ENCODE measurements at regions not wholly inside any gene's neighbourhood (a gene's known extent, or its start where the extent isn't known, plus 50 kb on each side); places are given as distances from the start of the nearest gene placed in this dataset.

- TF ChIP-seq TCF4 (CRISPR knock-in tag; IDR thresholded peaks at IDR 0.05; ENCODE audit: borderline replicate concordance) (no peak), PATZ1 (CRISPR knock-in tag; IDR thresholded peaks at IDR 0.05; ENCODE audit: borderline replicate concordance) (no peak), ZFP3 (CRISPR knock-in tag; IDR thresholded peaks at IDR 0.05) (no peak), TOX (CRISPR knock-in tag; IDR thresholded peaks at IDR 0.05; ENCODE audit: borderline replicate concordance) (no peak), CSRNP3 (CRISPR knock-in tag; IDR thresholded peaks at IDR 0.05) (no peak), BACH2 (CRISPR knock-in tag; IDR thresholded peaks at IDR 0.05; ENCODE audit: borderline replicate concordance) (no peak), CSDC2 (CRISPR knock-in tag; IDR thresholded peaks at IDR 0.05) (no peak), SNAI2 (CRISPR knock-in tag; IDR thresholded peaks at IDR 0.05) (no peak), ISL1 (CRISPR knock-in tag; IDR thresholded peaks at IDR 0.05) (no peak), RARB (CRISPR knock-in tag; IDR thresholded peaks at IDR 0.05) (no peak), PPARA (CRISPR knock-in tag; IDR thresholded peaks at IDR 0.05; ENCODE audit: borderline replicate concordance) (no peak), ZNF8 (CRISPR knock-in tag; IDR thresholded peaks at IDR 0.05) (no peak), TSHZ2 (CRISPR knock-in tag; IDR thresholded peaks at IDR 0.05) (no peak)
- TF ChIP-seq, protein P1, sequence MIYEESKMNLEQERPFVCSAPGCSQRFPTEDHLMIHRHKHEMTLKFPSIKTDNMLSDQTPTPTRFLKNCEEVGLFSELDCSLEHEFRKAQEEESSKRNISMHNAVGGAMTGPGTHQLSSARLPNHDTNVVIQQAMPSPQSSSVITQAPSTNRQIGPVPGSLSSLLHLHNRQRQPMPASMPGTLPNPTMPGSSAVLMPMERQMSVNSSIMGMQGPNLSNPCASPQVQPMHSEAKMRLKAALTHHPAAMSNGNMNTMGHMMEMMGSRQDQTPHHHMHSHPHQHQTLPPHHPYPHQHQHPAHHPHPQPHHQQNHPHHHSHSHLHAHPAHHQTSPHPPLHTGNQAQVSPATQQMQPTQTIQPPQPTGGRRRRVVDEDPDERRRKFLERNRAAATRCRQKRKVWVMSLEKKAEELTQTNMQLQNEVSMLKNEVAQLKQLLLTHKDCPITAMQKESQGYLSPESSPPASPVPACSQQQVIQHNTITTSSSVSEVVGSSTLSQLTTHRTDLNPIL (CRISPR knock-in tag; IDR thresholded peaks at IDR 0.05; ENCODE audit: low read depth), result no peak
- ATAC-seq, result no peak
Measured at GRCh38 chr18:61690418-61691138, 202.2 kb downstream of the RNF152 start.

DNA sequence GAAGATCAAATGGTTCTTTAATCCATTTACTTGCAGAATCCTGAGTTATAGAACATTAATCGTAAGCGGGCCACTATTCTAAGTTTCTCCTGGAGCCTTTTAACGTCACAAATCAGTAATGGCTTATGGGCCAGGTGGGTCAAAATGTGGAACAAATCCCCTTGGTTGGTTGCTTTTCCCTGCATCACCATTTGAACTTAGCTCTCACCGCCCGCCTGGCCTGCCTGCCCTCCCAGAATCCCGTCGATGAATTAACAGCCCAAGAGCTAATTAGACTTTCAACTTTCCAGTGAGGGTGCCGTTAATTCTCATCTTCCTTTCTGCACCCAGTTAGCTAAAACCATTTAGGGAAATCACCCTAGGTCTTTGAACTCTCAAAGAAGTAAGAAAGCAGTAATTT, 205.5 kb downstream of the RNF152 start:
- ATAC-seq, result no peak
- no peak for TF ChIP-seq ZFP30 (CRISPR knock-in tag; IDR thresholded peaks at IDR 0.05)
- no peak for TF ChIP-seq TCF4 (CRISPR knock-in tag; IDR thresholded peaks at IDR 0.05; ENCODE audit: borderline replicate concordance)
- TF ChIP-seq, protein P2, sequence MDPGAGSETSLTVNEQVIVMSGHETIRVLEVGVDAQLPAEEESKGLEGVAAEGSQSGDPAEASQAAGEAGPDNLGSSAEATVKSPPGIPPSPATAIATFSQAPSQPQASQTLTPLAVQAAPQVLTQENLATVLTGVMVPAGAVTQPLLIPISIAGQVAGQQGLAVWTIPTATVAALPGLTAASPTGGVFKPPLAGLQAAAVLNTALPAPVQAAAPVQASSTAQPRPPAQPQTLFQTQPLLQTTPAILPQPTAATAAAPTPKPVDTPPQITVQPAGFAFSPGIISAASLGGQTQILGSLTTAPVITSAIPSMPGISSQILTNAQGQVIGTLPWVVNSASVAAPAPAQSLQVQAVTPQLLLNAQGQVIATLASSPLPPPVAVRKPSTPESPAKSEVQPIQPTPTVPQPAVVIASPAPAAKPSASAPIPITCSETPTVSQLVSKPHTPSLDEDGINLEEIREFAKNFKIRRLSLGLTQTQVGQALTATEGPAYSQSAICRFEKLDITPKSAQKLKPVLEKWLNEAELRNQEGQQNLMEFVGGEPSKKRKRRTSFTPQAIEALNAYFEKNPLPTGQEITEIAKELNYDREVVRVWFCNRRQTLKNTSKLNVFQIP (CRISPR knock-in tag; IDR thresholded peaks at IDR 0.05; ENCODE audit: borderline replicate concordance, low read depth), result no peak
- TF ChIP-seq PPARA (CRISPR knock-in tag; IDR thresholded peaks at IDR 0.05; ENCODE audit: borderline replicate concordance), result no peak
- TF ChIP-seq ESRRG (CRISPR knock-in tag; IDR thresholded peaks at IDR 0.05), result no peak
- no peak for TF ChIP-seq BACH2 (CRISPR knock-in tag; IDR thresholded peaks at IDR 0.05; ENCODE audit: borderline replicate concordance)
- TF ChIP-seq TOX (CRISPR knock-in tag; IDR thresholded peaks at IDR 0.05; ENCODE audit: borderline replicate concordance), result no peak
- no peak for TF ChIP-seq TSHZ2 (CRISPR knock-in tag; IDR thresholded peaks at IDR 0.05)
- TF ChIP-seq, protein P1 (CRISPR knock-in tag; IDR thresholded peaks at IDR 0.05; ENCODE audit: low read depth), result no peak
- no peak for TF ChIP-seq SNAI2 (CRISPR knock-in tag; IDR thresholded peaks at IDR 0.05)
- no peak for TF ChIP-seq ZFP3 (CRISPR knock-in tag; IDR thresholded peaks at IDR 0.05)
- TF ChIP-seq OSR1 (CRISPR knock-in tag; IDR thresholded peaks at IDR 0.05), result no peak
- TF ChIP-seq PATZ1 (CRISPR knock-in tag; IDR thresholded peaks at IDR 0.05; ENCODE audit: borderline replicate concordance), result no peak
- TF ChIP-seq ZNF8 (CRISPR knock-in tag; IDR thresholded peaks at IDR 0.05), result no peak
- TF ChIP-seq ARNTL (CRISPR knock-in tag; IDR thresholded peaks at IDR 0.05; ENCODE audit: borderline replicate concordance, low read depth), result no peak
- TF ChIP-seq ZNF70 (CRISPR knock-in tag; IDR thresholded peaks at IDR 0.05), result no peak
